ENCODE measurements at regions not wholly inside any gene's neighbourhood (a gene's known extent, or its start where the extent isn't known, plus 50 kb on each side); places are given as distances from the start of the nearest gene placed in this dataset.

DNA sequence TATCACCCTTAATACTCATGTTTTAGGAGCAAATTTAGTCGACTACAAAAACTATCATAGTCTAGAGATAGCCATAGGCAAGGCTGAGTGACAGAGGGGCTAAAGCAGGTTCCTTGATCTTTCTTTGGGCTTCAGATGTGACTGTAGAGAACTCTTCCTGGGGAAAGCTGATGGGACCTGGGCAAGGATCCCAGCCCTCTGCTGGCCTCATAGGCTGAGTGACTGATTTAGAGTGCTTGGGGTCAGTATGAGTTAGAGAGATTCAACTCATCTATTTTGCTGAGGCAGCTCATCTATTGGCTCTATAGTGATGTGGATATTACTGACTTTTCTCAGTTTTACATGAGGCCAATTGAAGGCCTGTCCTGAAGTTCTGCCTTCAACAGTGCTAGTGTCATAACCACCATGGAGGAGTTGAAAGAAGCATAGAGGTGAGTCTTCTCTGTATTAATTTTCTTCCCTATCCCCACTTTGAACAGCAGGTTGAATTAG, 81.6 kb downstream of the SAMD9 start:
- Histone ChIP-seq H3K4me2 (ENCODE audit: insufficient read depth in 1 of 2, low read depth in 2 of 2, low read length in 2 of 2) (no peak overlapping the region), H3K9ac (replicated peaks in 1 of 4; ENCODE audit: extremely low read depth in 1 of 4, low read depth in 3 of 4, low read length in 3 of 4) (no peak overlapping the region), H2BK20ac (ENCODE audit: low read length) (no peak overlapping the region), H3K23me2 (ENCODE audit: low read depth, low read length) (no peaks in the 10 kb centered on the region), H3K36me3 (ENCODE audit: control insufficient read depth in 2 of 4, insufficient read depth in 4 of 4, low read length in 3 of 4) (no peaks in the 10 kb centered on the region), H4K20me1 (replicated peaks in 1 of 2; ENCODE audit: control insufficient read depth in 1 of 2, insufficient read depth in 2 of 2, low read length in 2 of 2) (no peaks in the 10 kb centered on the region), H3K27ac (ENCODE audit: low read depth, low read length) (no peak overlapping the region), H3K4me1 (replicated peaks in 1 of 4; ENCODE audit: control insufficient read depth in 3 of 4, insufficient read depth in 4 of 4, low read length in 3 of 4) (peaks cover 0 to 12% (median 8%) of the 10 kb centered on the region in 4 experiments; a peak in 6 of 7 replicates), H2BK12ac (ENCODE audit: low read depth, low read length) (no peak overlapping the region), H2AFZ (ENCODE audit: low read length) (no peak overlapping the region), H4K5ac (ENCODE audit: insufficient read length, low read depth, low read length) (no peak overlapping the region), H3K9me3 (ENCODE audit: insufficient read depth in 2 of 2, low read depth in 1 of 2, low read length in 1 of 2) (0 out of 4 replicates have a peak, but pooled peaks cover 0 to 3% of the 10 kb centered on the region in 2 experiments), H3K18ac (ENCODE audit: extremely low read depth, low read length) (no peak overlapping the region), H3K4ac (replicated peaks; ENCODE audit: insufficient read length, low read depth, low read length) (no peak overlapping the region), H2BK15ac (ENCODE audit: low read length) (no peak overlapping the region), H2BK120ac (replicated peaks; ENCODE audit: low read depth, low read length) (no peak overlapping the region), H4K91ac (replicated peaks; ENCODE audit: insufficient read length, low read length) (no peak overlapping the region), H3K79me2 (ENCODE audit: control insufficient read depth in 1 of 2, insufficient read depth in 2 of 2, low read length in 2 of 2) (no peaks in the 10 kb centered on the region), H3K79me1 (ENCODE audit: low read depth, low read length) (no peaks in the 10 kb centered on the region), H3K23ac (ENCODE audit: insufficient read length) (no peak overlapping the region), H3K14ac (ENCODE audit: insufficient read length) (no peak overlapping the region), H2AK5ac (ENCODE audit: low read depth, low read length) (no peak overlapping the region; the same call in 1 of the 2 replicates), H4K8ac (ENCODE audit: extremely low read depth, insufficient read depth, low read length) (no peak overlapping the region), H3K56ac (replicated peaks; ENCODE audit: insufficient read length, low read depth, low read length) (no peak overlapping the region), H2BK5ac (ENCODE audit: low read depth, low read length) (no peak overlapping the region), H3K27me3 (replicated peaks in 1 of 4; ENCODE audit: control insufficient read depth in 3 of 4, extremely low read depth in 1 of 4, insufficient read depth in 3 of 4, low read length in 3 of 4) (no peaks in the 10 kb centered on the region; a peak in 2 of 7 replicates), H3K4me3 (ENCODE audit: extremely low read depth in 1 of 4, insufficient read depth in 2 of 4, low read depth in 3 of 4, low read length in 4 of 4) (no peak overlapping the region)
- DNase-seq (ENCODE audit: low read depth in 1 of 2, low spot score in 2 of 2) (no peak), FAIRE-seq (no peak)
- WGBS, 2 experiments (ENCODE audit: extremely low coverage in 1 of 2, insufficient coverage in 1 of 2, insufficient read length in 1 of 2, insufficient replicate concordance in 2 of 2, low coverage in 1 of 2, low lambda C conversion rate in 2 of 2, missing lambda C conversion rate in 1 of 2): 75% methylated on average over 1 of the region's 1 CpG; no CpG with 5 or more reads in 1 of the 2 experiments
- ChIA-PET POLR2A (ENCODE audit: partially characterized antibody) (no interaction called here), CTCF (ENCODE audit: partially characterized antibody) (interaction anchor here (0.6 to 1.1 kb wide), 2 partner anchors 147 to 156 kb away, joined by 3 to 4 read pairs; no protein-coding TSS in a partner anchor)
- no peak for TF ChIP-seq SIX5 (IDR thresholded peaks at IDR 0.05; ENCODE audit: low read depth, low read length)
- TF ChIP-seq USF2 (IDR thresholded peaks at IDR 0.05; ENCODE audit: low read length): no peak
- no peak for TF ChIP-seq MAX (IDR thresholded peaks at IDR 0.05)
- no peak for TF ChIP-seq JUN (IDR thresholded peaks at IDR 0.05; ENCODE audit: low read depth, low read length)
- no peak for TF ChIP-seq TEAD4 (IDR thresholded peaks at IDR 0.05; ENCODE audit: low read depth, low read length)
- no peak for TF ChIP-seq CEBPB (IDR thresholded peaks at IDR 0.05; ENCODE audit: low read depth, low read length)
- no peak for TF ChIP-seq E2F6 (IDR thresholded peaks at IDR 0.05)
- no peak for TF ChIP-seq CHD1 (IDR thresholded peaks at IDR 0.05; ENCODE audit: low read depth, low read length)
- TF ChIP-seq CBX8 (IDR thresholded peaks at IDR 0.05; ENCODE audit: borderline replicate concordance, low read depth, low read length): no peak
- no peak for TF ChIP-seq BCL11A (IDR thresholded peaks at IDR 0.05; ENCODE audit: low read depth in 2 of 2, low read length in 2 of 2)
- TF ChIP-seq CTBP2 (IDR thresholded peaks at IDR 0.05; ENCODE audit: borderline replicate concordance, insufficient read depth, insufficient read length, low read length): no peak
